Upper lobe of right lung (tissue), 1 donor: ENCODE measurements at regions not wholly inside any gene's neighbourhood (a gene's known extent, or its start where the extent isn't known, plus 50 kb on each side); places are given as distances from the start of the nearest gene placed in this dataset.

ENCODE experiments used
- ATAC-seq: fragments of 200-7000 bp; cut with Tn5 transposase; one replicate; pipeline ENCODE4 v1.9.1; 2020; ENCODE audit warnings: mild to moderate bottlenecking, moderate library complexity
- DNase-seq: peaks from one replicate; pipeline ENCODE4 v3.0.0-alpha.2; 2020
- H3K27ac ChIP-seq: fragments of 200-600 bp; one replicate; pipeline ENCODE4 v1.8.0; 2022
- H3K27me3 ChIP-seq: fragments of 200-600 bp; one replicate; pipeline ENCODE4 v1.8.0; 2022; ENCODE audit warnings: mild to moderate bottlenecking
- H3K36me3 ChIP-seq: fragments of 200-600 bp; one replicate; pipeline ENCODE4 v1.8.0; 2022
- H3K4me1 ChIP-seq: fragments of 200-600 bp; one replicate; pipeline ENCODE4 v1.8.0; 2022
- H3K4me3 ChIP-seq: fragments of 200-600 bp; one replicate; pipeline ENCODE4 v1.8.0; 2022; ENCODE audit warnings: mild to moderate bottlenecking
- H3K9me3 ChIP-seq: fragments of 200-600 bp; one replicate; pipeline ENCODE4 v1.8.0; 2022
- CTCF ChIP-seq: fragments of 200-600 bp; IDR thresholded peaks from one replicate; pipeline ENCODE4 v1.8.0; 2022; ENCODE audit warnings: antibody characterized with exemption
- intact Hi-C: fragments of 100-400 bp; cut with DNase I; formaldehyde crosslinking; loops from one replicate; pipeline ENCODE4 v1.11.0; 2022
- donor health status: DM: no; HTN: yes; CAD: no; lungs with severe emphysema.

- no peak overlapping the region for H3K4me3 ChIP-seq
- DNase-seq (no peak), ATAC-seq (no peak)
- H3K27me3 ChIP-seq, result no peaks in the 10 kb centered on the region
- no peak overlapping the region for H3K27ac ChIP-seq
- no peak for TF ChIP-seq CTCF
- no peaks in the 10 kb centered on the region for H3K4me1 ChIP-seq
- no peaks in the 10 kb centered on the region for H3K9me3 ChIP-seq
- intact Hi-C loops, result loop anchor here (10.0 kb wide), 1 partner anchor 63 kb away; no protein-coding TSS in a partner anchor
- H3K36me3 ChIP-seq, result no peaks in the 10 kb centered on the region
These were observed 214.7 kb upstream of the INTU start for GRCh38 chr4:127417885-127418535.

GRCh38 chr4:127419431-127419830 is 213.3 kb upstream of the INTU start:
- Histone ChIP-seq H3K9me3 (no peaks in the 10 kb centered on the region), H3K27ac (no peak overlapping the region), H3K4me3 (no peak overlapping the region), H3K27me3 (no peaks in the 10 kb centered on the region), H3K4me1 (no peaks in the 10 kb centered on the region), H3K36me3 (no peaks in the 10 kb centered on the region)
- intact Hi-C loops, result loop anchor here (10.0 kb wide), 1 partner anchor 65 kb away; no protein-coding TSS in a partner anchor
- ATAC-seq, result no peak
- TF ChIP-seq CTCF, result no peak
- DNase-seq, result no peak

- no peaks in the 10 kb centered on the region for H3K9me3 ChIP-seq
- no peak overlapping the region for H3K27ac ChIP-seq
- intact Hi-C loops, result no loop called here
- DNase-seq (no peak), ATAC-seq (no peak)
- no peaks in the 10 kb centered on the region for H3K36me3 ChIP-seq
- H3K4me1 ChIP-seq, result no peaks in the 10 kb centered on the region
- H3K4me3 ChIP-seq, result no peak overlapping the region
- H3K27me3 ChIP-seq, result no peaks in the 10 kb centered on the region
- no peak for TF ChIP-seq CTCF
These were observed 211.3 kb upstream of the INTU start for GRCh38 chr4:127421437-127421836.

GRCh38 chr4:127425202-127425845 is 207.4 kb upstream of the INTU start:
- no peaks in the 10 kb centered on the region for H3K27me3 ChIP-seq
- H3K4me1 ChIP-seq, result no peaks in the 10 kb centered on the region
- ATAC-seq (no peak), DNase-seq (no peak)
- TF ChIP-seq CTCF, result no peak
- intact Hi-C loops, result no loop called here
- H3K4me3 ChIP-seq, result no peak overlapping the region
- H3K27ac ChIP-seq, result no peak overlapping the region
- H3K36me3 ChIP-seq, result no peaks in the 10 kb centered on the region
- no peaks in the 10 kb centered on the region for H3K9me3 ChIP-seq

GRCh38 chr4:127425851-127426250 is 206.9 kb upstream of the INTU start:
- H3K27ac ChIP-seq, result no peak overlapping the region
- TF ChIP-seq CTCF, result no peak
- intact Hi-C loops, result no loop called here
- ATAC-seq, result no peak
- H3K36me3 ChIP-seq, result no peaks in the 10 kb centered on the region
- DNase-seq, result no peak
- no peak overlapping the region for H3K4me3 ChIP-seq
- no peaks in the 10 kb centered on the region for H3K27me3 ChIP-seq
- H3K4me1 ChIP-seq, result no peaks in the 10 kb centered on the region
- H3K9me3 ChIP-seq, result no peaks in the 10 kb centered on the region
